WTC11 (cell line): ENCODE measurements at regions not wholly inside any gene's neighbourhood (a gene's known extent, or its start where the extent isn't known, plus 50 kb on each side); places are given as distances from the start of the nearest gene placed in this dataset.

Source experiments
- ATAC-seq: fragments of 200-7000 bp; cut with Tn5 transposase; 2 replicates; pipeline ENCODE4 v1.10.0; 2021; ENCODE audit warnings: mild to moderate bottlenecking, moderate library complexity
- CTCF ChIA-PET: fragments of 300-600 bp; sonication (Branson Sonifier 250); formaldehyde crosslinking; loops from one replicate; lab custom pipeline; 2021; ENCODE audit warnings: antibody characterized with exemption; lab: Charles Lee
- POLR2A ChIA-PET: fragments of 350-600 bp; sonication (Branson Sonifier 250); formaldehyde crosslinking; loops from one replicate; lab custom pipeline; 2021; ENCODE audit warnings: antibody characterized with exemption; lab: Charles Lee
- DNase-seq: peaks from one replicate; pipeline ENCODE4 v3.0.0; 2021; ENCODE audit warnings: low spot score
- H3K27ac Mint-ChIP-seq: 2 replicates; pipeline ENCODE4 v1.8.0; 2021; ENCODE audit warnings: mixed read lengths
- H3K27me3 Mint-ChIP-seq: 2 replicates; pipeline ENCODE4 v1.8.0; 2021; ENCODE audit warnings: low read depth, mild to moderate bottlenecking, moderate library complexity, mixed read lengths
- H3K36me3 Mint-ChIP-seq: 2 replicates; pipeline ENCODE4 v1.8.0; 2021; ENCODE audit warnings: mixed read lengths
- H3K4me1 Mint-ChIP-seq: 2 replicates; pipeline ENCODE4 v1.8.0; 2022; ENCODE audit warnings: mixed read lengths
- H3K4me3 Mint-ChIP-seq: 2 replicates; pipeline ENCODE4 v1.8.0; 2021; ENCODE audit warnings: mild to moderate bottlenecking, moderate library complexity, mixed read lengths
- H3K9me3 Mint-ChIP-seq: 2 replicates; pipeline ENCODE4 v1.8.0; 2021; ENCODE audit warnings: mixed read lengths
- ATF6 ChIP-seq: sonication (generic); formaldehyde crosslinking; IDR thresholded peaks from 2 replicates; pipeline ENCODE4 v1.8.1; 2023; ENCODE audit warnings: mild to moderate bottlenecking, missing genetic modification reagents
- CTCF ChIP-seq: fragments of 200-600 bp; IDR thresholded peaks from 2 replicates; pipeline ENCODE4 v1.8.0; 2022; ENCODE audit warnings: antibody characterized with exemption
- ERG ChIP-seq: fragments of 250-450 bp; sonication (Bioruptor Pico); IDR thresholded peaks from 2 replicates; pipeline ENCODE4 v1.8.0; 2021; ENCODE audit warnings: mild to moderate bottlenecking
- GABPB1 ChIP-seq: sonication (generic); formaldehyde crosslinking; IDR thresholded peaks from 2 replicates; pipeline ENCODE4 v1.8.1; 2023; ENCODE audit warnings: mild to moderate bottlenecking, missing genetic modification reagents
- KAT7 ChIP-seq: sonication (generic); formaldehyde crosslinking; IDR thresholded peaks from 2 replicates; pipeline ENCODE4 v1.8.1; 2023; ENCODE audit warnings: missing genetic modification reagents, mild to moderate bottlenecking, borderline replicate concordance
- MYBL2 ChIP-seq: sonication (generic); formaldehyde crosslinking; IDR thresholded peaks from 2 replicates; pipeline ENCODE4 v1.8.1; 2023; ENCODE audit warnings: mild to moderate bottlenecking, moderate library complexity, missing genetic modification reagents
- NFATC4 ChIP-seq: fragments of 250-450 bp; sonication (Bioruptor Pico); IDR thresholded peaks from 2 replicates; pipeline ENCODE4 v1.9.0; 2021; ENCODE audit warnings: mild to moderate bottlenecking
- NFYB ChIP-seq: sonication (generic); formaldehyde crosslinking; conservative IDR thresholded peaks from 2 replicates; pipeline ENCODE4 v1.8.0; 2022; ENCODE audit warnings: low read depth, missing genetic modification reagents
- OVOL2 ChIP-seq: fragments of 250-450 bp; sonication (Bioruptor Pico); IDR thresholded peaks from 2 replicates; pipeline ENCODE4 v1.9.0; 2021; ENCODE audit warnings: mild to moderate bottlenecking, borderline replicate concordance
- PRRX2 ChIP-seq: fragments of 250-450 bp; sonication (Bioruptor Pico); IDR thresholded peaks from 2 replicates; pipeline ENCODE4 v1.8.0; 2021; ENCODE audit warnings: mild to moderate bottlenecking
- SOX15 ChIP-seq: fragments of 250-450 bp; sonication (Bioruptor Pico); IDR thresholded peaks from 2 replicates; pipeline ENCODE4 v1.9.0; 2021; ENCODE audit warnings: mild to moderate bottlenecking
- ZMAT4 ChIP-seq: fragments of 250-450 bp; sonication (Bioruptor Pico); IDR thresholded peaks from 2 replicates; pipeline ENCODE4 v1.9.0; 2021; ENCODE audit warnings: mild to moderate bottlenecking
- ZNF121 ChIP-seq: sonication (generic); formaldehyde crosslinking; IDR thresholded peaks from 2 replicates; pipeline ENCODE4 v1.8.0; 2023; ENCODE audit warnings: missing genetic modification reagents
- ZNF138 ChIP-seq: sonication (generic); formaldehyde crosslinking; conservative IDR thresholded peaks from 2 replicates; pipeline ENCODE4 v1.8.1; 2022; ENCODE audit warnings: mild to moderate bottlenecking, moderate library complexity, missing genetic modification reagents
- TF ChIP-seq, protein P1 (sequence below): fragments of 250-450 bp; sonication (Bioruptor Pico); IDR thresholded peaks from 2 replicates; pipeline ENCODE4 v1.9.0; 2021; ENCODE audit warnings: mild to moderate bottlenecking
- TF ChIP-seq, protein P2 (sequence below): sonication (generic); formaldehyde crosslinking; IDR thresholded peaks from 2 replicates; pipeline ENCODE4 v1.8.1; 2022; ENCODE audit warnings: mild to moderate bottlenecking, missing genetic modification reagents, moderate library complexity, borderline replicate concordance
- TF ChIP-seq, protein P3 (sequence below): sonication (generic); formaldehyde crosslinking; IDR thresholded peaks from 2 replicates; pipeline ENCODE4 v1.8.1; 2022; ENCODE audit warnings: mild to moderate bottlenecking, moderate library complexity, missing genetic modification reagents
- TF ChIP-seq, protein P4 (sequence below): sonication (generic); formaldehyde crosslinking; IDR thresholded peaks from 2 replicates; pipeline ENCODE4 v1.8.1; 2022; ENCODE audit warnings: low read depth, mild to moderate bottlenecking, moderate library complexity, missing genetic modification reagents, borderline replicate concordance

- TF ChIP-seq, protein P1, sequence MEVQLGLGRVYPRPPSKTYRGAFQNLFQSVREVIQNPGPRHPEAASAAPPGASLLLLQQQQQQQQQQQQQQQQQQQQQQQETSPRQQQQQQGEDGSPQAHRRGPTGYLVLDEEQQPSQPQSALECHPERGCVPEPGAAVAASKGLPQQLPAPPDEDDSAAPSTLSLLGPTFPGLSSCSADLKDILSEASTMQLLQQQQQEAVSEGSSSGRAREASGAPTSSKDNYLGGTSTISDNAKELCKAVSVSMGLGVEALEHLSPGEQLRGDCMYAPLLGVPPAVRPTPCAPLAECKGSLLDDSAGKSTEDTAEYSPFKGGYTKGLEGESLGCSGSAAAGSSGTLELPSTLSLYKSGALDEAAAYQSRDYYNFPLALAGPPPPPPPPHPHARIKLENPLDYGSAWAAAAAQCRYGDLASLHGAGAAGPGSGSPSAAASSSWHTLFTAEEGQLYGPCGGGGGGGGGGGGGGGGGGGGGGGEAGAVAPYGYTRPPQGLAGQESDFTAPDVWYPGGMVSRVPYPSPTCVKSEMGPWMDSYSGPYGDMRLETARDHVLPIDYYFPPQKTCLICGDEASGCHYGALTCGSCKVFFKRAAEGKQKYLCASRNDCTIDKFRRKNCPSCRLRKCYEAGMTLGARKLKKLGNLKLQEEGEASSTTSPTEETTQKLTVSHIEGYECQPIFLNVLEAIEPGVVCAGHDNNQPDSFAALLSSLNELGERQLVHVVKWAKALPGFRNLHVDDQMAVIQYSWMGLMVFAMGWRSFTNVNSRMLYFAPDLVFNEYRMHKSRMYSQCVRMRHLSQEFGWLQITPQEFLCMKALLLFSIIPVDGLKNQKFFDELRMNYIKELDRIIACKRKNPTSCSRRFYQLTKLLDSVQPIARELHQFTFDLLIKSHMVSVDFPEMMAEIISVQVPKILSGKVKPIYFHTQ = no peak
- TF ChIP-seq, protein P2, sequence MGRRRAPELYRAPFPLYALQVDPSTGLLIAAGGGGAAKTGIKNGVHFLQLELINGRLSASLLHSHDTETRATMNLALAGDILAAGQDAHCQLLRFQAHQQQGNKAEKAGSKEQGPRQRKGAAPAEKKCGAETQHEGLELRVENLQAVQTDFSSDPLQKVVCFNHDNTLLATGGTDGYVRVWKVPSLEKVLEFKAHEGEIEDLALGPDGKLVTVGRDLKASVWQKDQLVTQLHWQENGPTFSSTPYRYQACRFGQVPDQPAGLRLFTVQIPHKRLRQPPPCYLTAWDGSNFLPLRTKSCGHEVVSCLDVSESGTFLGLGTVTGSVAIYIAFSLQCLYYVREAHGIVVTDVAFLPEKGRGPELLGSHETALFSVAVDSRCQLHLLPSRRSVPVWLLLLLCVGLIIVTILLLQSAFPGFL (CRISPR knock-in tag) = no peak
- TF ChIP-seq GABPB1 = no peak
- TF ChIP-seq NFATC4 (CRISPR knock-in tag) = no peak
- TF ChIP-seq MYBL2 = no peak
- no peak for TF ChIP-seq NFYB (CRISPR knock-in tag)
- TF ChIP-seq ATF6 (CRISPR knock-in tag) = no peak
- TF ChIP-seq OVOL2 (CRISPR knock-in tag) = no peak
- TF ChIP-seq ZNF138 (CRISPR knock-in tag) = no peak
- no peak for TF ChIP-seq PRRX2 (CRISPR knock-in tag)
- TF ChIP-seq, protein P3, sequence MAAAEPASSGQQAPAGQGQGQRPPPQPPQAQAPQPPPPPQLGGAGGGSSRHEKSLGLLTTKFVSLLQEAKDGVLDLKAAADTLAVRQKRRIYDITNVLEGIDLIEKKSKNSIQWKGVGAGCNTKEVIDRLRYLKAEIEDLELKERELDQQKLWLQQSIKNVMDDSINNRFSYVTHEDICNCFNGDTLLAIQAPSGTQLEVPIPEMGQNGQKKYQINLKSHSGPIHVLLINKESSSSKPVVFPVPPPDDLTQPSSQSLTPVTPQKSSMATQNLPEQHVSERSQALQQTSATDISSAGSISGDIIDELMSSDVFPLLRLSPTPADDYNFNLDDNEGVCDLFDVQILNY (CRISPR knock-in tag) = no peak
- no peak for TF ChIP-seq ZMAT4 (CRISPR knock-in tag)
These were observed 97.0 kb upstream of the PDE1C start (continued) for GRCh38 chr7:32167256-32167655.

- no peaks in the 10 kb centered on the region for H3K4me1 Mint-ChIP-seq
- peak; percentile 96 for ATAC-seq
- no peak for TF ChIP-seq PRRX2 (CRISPR knock-in tag)
- TF ChIP-seq CTCF = peak; percentile 50
- TF ChIP-seq, all 79 proteins: peak for 1
- DNase-seq = peak; percentile 28
- CTCF ChIA-PET = interaction anchor here (0.6 to 2.6 kb wide), 33 partner anchors 9 to 423 kb away, joined by 3 to 19 read pairs (median 3); partner anchors contain the start of gene PDE1C
- Mint-ChIP-seq H3K27ac (no peak overlapping the region), H3K9me3 (no peaks in the 10 kb centered on the region), H3K36me3 (no peaks in the 10 kb centered on the region), H3K27me3 (peaks cover 23% of the 10 kb centered on the region), H3K4me3 (no peak overlapping the region)
- POLR2A ChIA-PET = no interaction called here
These were observed 94.3 kb upstream of the PDE1C start for GRCh38 chr7:32164341-32164996.

DNA sequence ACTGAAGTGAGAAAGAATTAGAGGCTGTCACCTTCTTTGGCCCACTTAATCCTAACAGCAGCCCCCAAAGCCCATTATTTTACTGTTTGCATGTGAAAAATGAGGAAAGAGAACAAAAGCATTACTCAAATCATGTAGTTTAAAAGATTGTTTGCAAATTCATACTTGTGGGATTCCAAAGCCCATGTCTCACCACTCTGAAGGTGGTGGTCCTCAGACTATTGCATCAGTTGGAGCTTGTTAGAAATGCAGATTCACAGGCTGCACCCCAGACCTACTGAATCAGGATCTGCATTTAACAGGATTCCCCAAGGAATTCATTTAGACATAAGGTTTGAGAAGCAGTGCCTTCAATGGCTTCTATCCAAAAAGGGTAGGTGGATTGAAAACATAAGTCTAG lies 93.7 kb upstream of the PDE1C start:
- no peak overlapping the region for H3K4me3 Mint-ChIP-seq
- peaks cover 22% of the 10 kb centered on the region for H3K27me3 Mint-ChIP-seq
- no peaks in the 10 kb centered on the region for H3K9me3 Mint-ChIP-seq
- POLR2A ChIA-PET = no interaction called here
- no peaks in the 10 kb centered on the region for H3K36me3 Mint-ChIP-seq
- no peak for DNase-seq
- CTCF ChIA-PET = interaction anchor here (0.8 to 2.6 kb wide), 21 partner anchors 8 to 420 kb away, joined by 3 to 19 read pairs (median 4); no protein-coding TSS in a partner anchor
- H3K4me1 Mint-ChIP-seq = peaks cover 2% of the 10 kb centered on the region; the same call in 1 of the 2 replicates
- no peak overlapping the region for H3K27ac Mint-ChIP-seq
- ATAC-seq = no peak
- no peak for TF ChIP-seq KAT7
- TF ChIP-seq ZNF121 (CRISPR knock-in tag) = no peak
- no peak for TF ChIP-seq ERG (CRISPR knock-in tag)
- no peak for TF ChIP-seq SOX15 (CRISPR knock-in tag)
- TF ChIP-seq, protein P4, sequence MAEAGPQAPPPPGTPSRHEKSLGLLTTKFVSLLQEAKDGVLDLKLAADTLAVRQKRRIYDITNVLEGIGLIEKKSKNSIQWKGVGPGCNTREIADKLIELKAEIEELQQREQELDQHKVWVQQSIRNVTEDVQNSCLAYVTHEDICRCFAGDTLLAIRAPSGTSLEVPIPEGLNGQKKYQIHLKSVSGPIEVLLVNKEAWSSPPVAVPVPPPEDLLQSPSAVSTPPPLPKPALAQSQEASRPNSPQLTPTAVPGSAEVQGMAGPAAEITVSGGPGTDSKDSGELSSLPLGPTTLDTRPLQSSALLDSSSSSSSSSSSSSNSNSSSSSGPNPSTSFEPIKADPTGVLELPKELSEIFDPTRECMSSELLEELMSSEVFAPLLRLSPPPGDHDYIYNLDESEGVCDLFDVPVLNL = no peak
- no peak for TF ChIP-seq PRRX2 (CRISPR knock-in tag)
- TF ChIP-seq ATF6 (CRISPR knock-in tag) = no peak
